ENCODE measurements at regions not wholly inside any gene's neighbourhood (a gene's known extent, or its start where the extent isn't known, plus 50 kb on each side); places are given as distances from the start of the nearest gene placed in this dataset.

- DNase-seq (ENCODE audit: low spot score in 2 of 2) (no peak), FAIRE-seq (no peak)
These were observed 947.0 kb downstream of the NLGN4Y start for GRCh38 chrY:15471371-15471770.

GRCh38 chrY:15478348-15478963 lies 954.1 kb downstream of the NLGN4Y start:
- FAIRE-seq (no peak), DNase-seq (ENCODE audit: low spot score in 2 of 2) (no peak)

- no peak for DNase-seq (ENCODE audit: low spot score in 2 of 2)
- no peak for FAIRE-seq
These were observed 976.2 kb downstream of the NLGN4Y start for GRCh38 chrY:15500536-15500935.

- FAIRE-seq (no peak), DNase-seq (ENCODE audit: low spot score in 2 of 2) (no peak)
These were observed 976.9 kb downstream of the NLGN4Y start for GRCh38 chrY:15501181-15501580.

GRCh38 chrY:15510288-15510687 lies 986.0 kb downstream of the NLGN4Y start:
- no peak for DNase-seq (ENCODE audit: low spot score in 2 of 2)
- FAIRE-seq: no peak

- FAIRE-seq: no peak
- DNase-seq (ENCODE audit: low spot score in 2 of 2): no peak
These were observed 986.8 kb downstream of the NLGN4Y start for GRCh38 chrY:15510984-15511650.

- no peak for FAIRE-seq
- no peak for DNase-seq (ENCODE audit: low spot score in 2 of 2)
These were observed 1010.8 kb downstream of the NLGN4Y start for GRCh38 chrY:15535131-15535530.

GRCh38 chrY:15535784-15536511 lies 1011.6 kb downstream of the NLGN4Y start:
- FAIRE-seq (no peak), DNase-seq (ENCODE audit: low spot score in 2 of 2) (no peak)

- DNase-seq (ENCODE audit: low spot score in 2 of 2): no peak
- FAIRE-seq: no peak
These were observed 1016.2 kb downstream of the NLGN4Y start for GRCh38 chrY:15540516-15540915.

- no peak for DNase-seq (ENCODE audit: low spot score in 2 of 2)
- FAIRE-seq: no peak
These were observed 1021.9 kb downstream of the NLGN4Y start for GRCh38 chrY:15546177-15546754.

GRCh38 chrY:15552074-15552473 lies 1027.7 kb downstream of the NLGN4Y start:
- no peak for FAIRE-seq
- DNase-seq (ENCODE audit: low spot score in 2 of 2): no peak

- FAIRE-seq (no peak), DNase-seq (ENCODE audit: low spot score in 2 of 2) (no peak)
These were observed 1030.7 kb downstream of the NLGN4Y start for GRCh38 chrY:15554991-15555390.

- no peak for FAIRE-seq
- no peak for DNase-seq (ENCODE audit: low spot score in 2 of 2)
These were observed 1034.8 kb downstream of the NLGN4Y start for GRCh38 chrY:15559169-15559568.

GRCh38 chrY:15560840-15561239 lies 1036.5 kb downstream of the NLGN4Y start:
- FAIRE-seq (no peak), DNase-seq (ENCODE audit: low spot score in 2 of 2) (no peak)

- no peak for FAIRE-seq
- no peak for DNase-seq (ENCODE audit: low spot score in 2 of 2)
These were observed 1037.4 kb downstream of the NLGN4Y start for GRCh38 chrY:15561501-15562289.

GRCh38 chrY:15577886-15578285 lies 1053.6 kb downstream of the NLGN4Y start:
- FAIRE-seq: no peak
- no peak for DNase-seq (ENCODE audit: low spot score in 2 of 2)

GRCh38 chrY:15578761-15579160 lies 1054.4 kb downstream of the NLGN4Y start:
- DNase-seq (ENCODE audit: low spot score in 2 of 2): no peak
- no peak for FAIRE-seq

- DNase-seq (ENCODE audit: low spot score in 2 of 2): no peak
- FAIRE-seq: no peak
These were observed 1054.9 kb downstream of the NLGN4Y start for GRCh38 chrY:15579245-15579644.

- FAIRE-seq: no peak
These were observed 1058.8 kb downstream of the NLGN4Y start for GRCh38 chrY:15583111-15583510.

GRCh38 chrY:15592957-15593356 lies 1068.6 kb downstream of the NLGN4Y start:
- DNase-seq (ENCODE audit: low spot score in 2 of 2) (no peak), FAIRE-seq (no peak)

More at GRCh38 chrY:15583111-15583510, 1058.8 kb downstream of the NLGN4Y start:
- no peak for DNase-seq (ENCODE audit: low spot score in 2 of 2)
